T-helper 17 cell (primary cell): ENCODE measurements at regions not wholly inside any gene's neighbourhood (a gene's known extent, or its start where the extent isn't known, plus 50 kb on each side); places are given as distances from the start of the nearest gene placed in this dataset.

Source experiments
- ATAC-seq: fragments of 150-1000 bp; cut with Tn5 transposase; 2 replicates; pipeline ENCODE4 v1.10.0; 2021; ENCODE audit warnings: mild to moderate bottlenecking, moderate library complexity
- DNase-seq, 3 donors: peaks; one replicate each; pipeline versions ENCODE4 v3.0.0 to v3.0.0-alpha.2; 2020 to 2021
- H3K9me3 ChIP-seq: one replicate; pipeline ENCODE4 v1.7.0; 2013; ENCODE audit warnings: low read length, mild to moderate bottlenecking; ENCODE audit not compliant: control insufficient read depth, poor library complexity, severe bottlenecking
- H3K27ac Mint-ChIP-seq: one replicate; pipeline ENCODE4 v1.8.0; 2022; ENCODE audit warnings: mild to moderate bottlenecking, moderate library complexity, mixed read lengths
- H3K27me3 Mint-ChIP-seq: one replicate; pipeline ENCODE4 v1.8.0; 2022; ENCODE audit warnings: mixed read lengths
- H3K36me3 Mint-ChIP-seq: one replicate; pipeline ENCODE4 v1.8.0; 2022; ENCODE audit warnings: low read depth, mixed read lengths
- H3K4me1 Mint-ChIP-seq: one replicate; pipeline ENCODE4 v1.8.0; 2022; ENCODE audit warnings: mild to moderate bottlenecking, mixed read lengths
- H3K4me3 Mint-ChIP-seq: one replicate; pipeline ENCODE4 v1.8.0; 2022; ENCODE audit warnings: mild to moderate bottlenecking, moderate library complexity, mixed read lengths

DNA sequence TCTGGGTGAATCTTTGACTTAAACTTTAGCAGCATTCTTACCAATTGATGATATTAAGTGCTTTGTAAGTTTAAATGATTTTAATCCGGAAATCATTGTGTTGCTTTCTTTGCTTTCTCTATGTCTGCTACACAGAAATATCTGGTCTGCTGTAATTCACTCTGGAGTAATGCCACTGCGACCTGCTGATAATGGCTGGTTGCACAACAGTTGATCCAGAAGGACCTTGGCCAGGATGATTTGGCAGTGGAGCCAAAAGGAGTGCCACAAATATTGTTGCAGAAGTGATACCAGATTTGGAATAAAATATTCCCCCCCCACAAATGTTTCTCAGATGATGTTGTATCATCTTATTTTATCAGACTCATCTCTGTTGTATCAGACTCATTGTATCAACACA is 2063.9 kb downstream of the MRPL39 start:
- DNase-seq (no peak), ATAC-seq (no peak)
- Mint-ChIP-seq H3K27ac (no peak overlapping the region), H3K4me1 (no peaks in the 10 kb centered on the region), H3K27me3 (no peaks in the 10 kb centered on the region), H3K4me3 (no peak overlapping the region), H3K36me3 (no peaks in the 10 kb centered on the region)
- no peaks in the 10 kb centered on the region for H3K9me3 ChIP-seq

- H3K27ac Mint-ChIP-seq, result no peak overlapping the region
- no peaks in the 10 kb centered on the region for H3K27me3 Mint-ChIP-seq
- H3K36me3 Mint-ChIP-seq, result no peaks in the 10 kb centered on the region
- H3K4me1 Mint-ChIP-seq, result no peaks in the 10 kb centered on the region
- no peaks in the 10 kb centered on the region for H3K9me3 ChIP-seq
- no peak for ATAC-seq
- DNase-seq, result no peak
- H3K4me3 Mint-ChIP-seq, result no peak overlapping the region
Observed at GRCh38 chr21:23542097-23542496, 2065.2 kb downstream of the MRPL39 start.

GRCh38 chr21:23541571-23541970 is 2065.7 kb downstream of the MRPL39 start:
- H3K27me3 Mint-ChIP-seq, result no peaks in the 10 kb centered on the region

DNA sequence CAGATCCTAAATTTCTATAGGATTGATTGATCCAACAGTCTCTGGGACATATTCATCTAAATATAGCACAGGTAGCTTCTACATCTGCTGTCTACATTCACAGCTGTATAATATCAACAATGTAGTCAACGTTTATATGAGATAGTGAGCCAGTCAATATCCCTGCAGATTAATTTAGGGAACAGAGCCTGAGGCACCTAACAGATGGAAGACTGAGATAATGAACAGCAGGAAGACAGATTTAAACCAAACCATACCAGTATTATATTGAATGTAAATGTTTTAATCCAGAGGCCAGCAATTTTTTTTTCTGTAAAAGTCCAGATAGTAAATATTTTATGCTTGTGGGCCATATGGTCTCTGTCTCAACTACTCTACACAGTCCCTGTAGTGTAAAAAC is 2072.4 kb downstream of the MRPL39 start:
- Mint-ChIP-seq H3K4me3 (no peak overlapping the region), H3K27ac (no peak overlapping the region), H3K4me1 (no peaks in the 10 kb centered on the region), H3K27me3 (no peaks in the 10 kb centered on the region), H3K36me3 (no peaks in the 10 kb centered on the region)
- ATAC-seq (no peak), DNase-seq (no peak)
- no peaks in the 10 kb centered on the region for H3K9me3 ChIP-seq

More at GRCh38 chr21:23541571-23541970, 2065.7 kb downstream of the MRPL39 start:
- H3K4me3 Mint-ChIP-seq, result no peak overlapping the region
- H3K4me1 Mint-ChIP-seq, result no peaks in the 10 kb centered on the region
- ATAC-seq (no peak), DNase-seq (no peak)
- H3K27ac Mint-ChIP-seq, result no peak overlapping the region
- H3K9me3 ChIP-seq, result no peaks in the 10 kb centered on the region
- H3K36me3 Mint-ChIP-seq, result no peaks in the 10 kb centered on the region

GRCh38 chr21:23531444-23531843 is 2075.8 kb downstream of the MRPL39 start:
- Mint-ChIP-seq H3K4me3 (no peak overlapping the region), H3K36me3 (no peaks in the 10 kb centered on the region), H3K27ac (no peak overlapping the region), H3K4me1 (no peaks in the 10 kb centered on the region), H3K27me3 (no peaks in the 10 kb centered on the region)
- no peaks in the 10 kb centered on the region for H3K9me3 ChIP-seq
- no peak for ATAC-seq
- DNase-seq, result no peak

- no peaks in the 10 kb centered on the region for H3K9me3 ChIP-seq
- no peaks in the 10 kb centered on the region for H3K36me3 Mint-ChIP-seq
- ATAC-seq, result no peak
- no peaks in the 10 kb centered on the region for H3K27me3 Mint-ChIP-seq
- no peaks in the 10 kb centered on the region for H3K4me1 Mint-ChIP-seq
- H3K27ac Mint-ChIP-seq, result no peak overlapping the region
- no peak for DNase-seq
- no peak overlapping the region for H3K4me3 Mint-ChIP-seq
Observed at GRCh38 chr21:23524685-23525084, 2082.6 kb downstream of the MRPL39 start.

GRCh38 chr21:23522751-23523150 is 2084.5 kb downstream of the MRPL39 start:
- no peak overlapping the region for H3K4me3 Mint-ChIP-seq
- ATAC-seq, result no peak
- no peaks in the 10 kb centered on the region for H3K9me3 ChIP-seq
- H3K27me3 Mint-ChIP-seq, result no peaks in the 10 kb centered on the region
- no peak overlapping the region for H3K27ac Mint-ChIP-seq
- DNase-seq, result no peak
- no peaks in the 10 kb centered on the region for H3K4me1 Mint-ChIP-seq
- no peaks in the 10 kb centered on the region for H3K36me3 Mint-ChIP-seq

GRCh38 chr21:23507501-23507900 is 2099.8 kb downstream of the MRPL39 start:
- Mint-ChIP-seq H3K4me3 (no peak overlapping the region), H3K36me3 (no peaks in the 10 kb centered on the region), H3K27ac (no peak overlapping the region), H3K4me1 (no peaks in the 10 kb centered on the region), H3K27me3 (no peaks in the 10 kb centered on the region)
- DNase-seq (no peak), ATAC-seq (no peak)
- no peaks in the 10 kb centered on the region for H3K9me3 ChIP-seq

- H3K4me3 Mint-ChIP-seq, result no peak overlapping the region
- ATAC-seq, result no peak
- no peaks in the 10 kb centered on the region for H3K4me1 Mint-ChIP-seq
- no peak for DNase-seq
- H3K9me3 ChIP-seq, result no peaks in the 10 kb centered on the region
- H3K27ac Mint-ChIP-seq, result no peak overlapping the region
- no peaks in the 10 kb centered on the region for H3K27me3 Mint-ChIP-seq
- no peaks in the 10 kb centered on the region for H3K36me3 Mint-ChIP-seq
Observed at GRCh38 chr21:23496729-23497128, 2110.6 kb downstream of the MRPL39 start.

- H3K36me3 Mint-ChIP-seq, result no peaks in the 10 kb centered on the region
- H3K27ac Mint-ChIP-seq, result no peak overlapping the region
- no peaks in the 10 kb centered on the region for H3K27me3 Mint-ChIP-seq
- no peaks in the 10 kb centered on the region for H3K9me3 ChIP-seq
- no peaks in the 10 kb centered on the region for H3K4me1 Mint-ChIP-seq
- ATAC-seq (no peak), DNase-seq (no peak)
- H3K4me3 Mint-ChIP-seq, result no peak overlapping the region
Observed at GRCh38 chr21:23488245-23488644, 2119.0 kb downstream of the MRPL39 start.

- H3K27ac Mint-ChIP-seq, result no peak overlapping the region
- no peak for ATAC-seq
- no peak overlapping the region for H3K4me3 Mint-ChIP-seq
- H3K4me1 Mint-ChIP-seq, result no peaks in the 10 kb centered on the region
- DNase-seq, result no peak
- no peaks in the 10 kb centered on the region for H3K36me3 Mint-ChIP-seq
- no peaks in the 10 kb centered on the region for H3K9me3 ChIP-seq
- H3K27me3 Mint-ChIP-seq, result no peaks in the 10 kb centered on the region
Observed at GRCh38 chr21:23480591-23481270, 2126.6 kb downstream of the MRPL39 start.

DNA sequence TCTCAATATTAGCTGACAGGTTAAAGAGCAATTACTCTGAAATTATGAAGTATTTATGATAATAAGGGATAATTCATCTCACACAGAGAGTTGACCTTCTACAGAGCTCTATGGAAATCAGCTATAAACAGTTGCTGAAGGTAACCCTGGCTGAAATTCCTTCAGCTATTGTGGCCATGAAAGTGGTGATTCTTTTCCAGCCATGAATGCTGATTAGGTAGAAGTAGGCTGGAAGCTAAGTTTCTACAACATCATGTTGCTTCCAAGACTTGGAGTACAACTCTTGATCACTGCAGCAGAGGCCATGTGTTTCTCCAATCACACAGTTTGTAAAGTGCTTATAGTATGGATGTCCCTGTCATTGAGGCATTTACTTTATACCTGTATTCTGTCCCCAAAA is 2128.9 kb downstream of the MRPL39 start:
- no peak for ATAC-seq
- H3K4me3 Mint-ChIP-seq, result no peak overlapping the region

DNA sequence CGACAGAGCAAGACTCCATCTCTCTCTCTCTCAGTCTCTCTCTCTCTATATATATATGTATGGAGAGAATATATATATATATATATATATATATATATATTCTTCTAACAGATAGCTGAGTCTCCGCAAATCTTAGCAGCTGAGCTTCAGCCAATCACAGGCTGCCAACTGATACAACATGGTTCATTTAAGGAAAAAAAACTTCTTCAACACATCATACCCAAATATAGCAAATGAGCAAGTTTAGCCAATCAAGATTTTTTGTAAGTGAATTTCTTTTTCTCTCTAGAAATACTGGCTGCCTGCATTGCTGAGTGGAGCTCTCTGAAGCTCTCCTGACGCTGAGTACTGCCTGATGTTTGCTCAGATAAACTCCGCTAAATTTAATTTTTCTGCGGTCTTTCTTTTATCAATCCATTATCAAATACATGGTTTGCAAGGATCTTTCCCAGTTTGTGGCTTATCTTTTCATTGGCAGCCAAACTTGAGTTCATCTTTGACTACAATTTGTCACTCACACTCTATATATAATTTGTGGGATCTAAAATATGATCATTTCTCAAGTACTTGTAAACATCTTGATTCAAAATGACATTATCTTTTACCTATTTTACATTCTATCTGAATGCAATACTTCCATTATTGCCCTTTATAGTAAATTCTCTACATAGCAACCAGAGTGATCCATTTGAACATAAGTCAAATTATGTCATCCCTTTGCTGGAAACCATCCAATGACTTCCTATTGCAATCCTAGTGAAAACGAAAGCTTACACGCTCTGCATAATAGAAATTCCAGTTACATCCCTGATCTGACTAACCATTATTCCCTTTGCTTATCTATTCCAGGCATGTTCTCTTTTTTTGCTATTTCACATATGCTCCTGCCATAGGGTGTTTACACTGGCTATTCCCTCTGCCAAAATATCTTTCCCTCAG is 2131.7 kb downstream of the MRPL39 start:
- no peak overlapping the region for H3K4me3 Mint-ChIP-seq
- ATAC-seq (no peak), DNase-seq (no peak)
- H3K9me3 ChIP-seq, result no peaks in the 10 kb centered on the region
- H3K4me1 Mint-ChIP-seq, result no peaks in the 10 kb centered on the region
- H3K27me3 Mint-ChIP-seq, result no peaks in the 10 kb centered on the region
- no peaks in the 10 kb centered on the region for H3K36me3 Mint-ChIP-seq
- H3K27ac Mint-ChIP-seq, result no peak overlapping the region

More for the DNA sequence above, 2128.9 kb downstream of the MRPL39 start:
- H3K27ac Mint-ChIP-seq, result no peak overlapping the region
- H3K4me1 Mint-ChIP-seq, result no peaks in the 10 kb centered on the region
- H3K9me3 ChIP-seq, result no peaks in the 10 kb centered on the region
- DNase-seq, result no peak
- H3K36me3 Mint-ChIP-seq, result no peaks in the 10 kb centered on the region
- H3K27me3 Mint-ChIP-seq, result no peaks in the 10 kb centered on the region

GRCh38 chr21:23471877-23472276 is 2135.4 kb downstream of the MRPL39 start:
- Mint-ChIP-seq H3K4me1 (no peaks in the 10 kb centered on the region), H3K27ac (no peak overlapping the region), H3K36me3 (no peaks in the 10 kb centered on the region), H3K27me3 (no peaks in the 10 kb centered on the region), H3K4me3 (no peak overlapping the region)
- no peak for ATAC-seq
- DNase-seq, result no peak
- H3K9me3 ChIP-seq, result no peaks in the 10 kb centered on the region
